ENCODE measurements at regions not wholly inside any gene's neighbourhood (a gene's known extent, or its start where the extent isn't known, plus 50 kb on each side); places are given as distances from the start of the nearest gene placed in this dataset.

DNA sequence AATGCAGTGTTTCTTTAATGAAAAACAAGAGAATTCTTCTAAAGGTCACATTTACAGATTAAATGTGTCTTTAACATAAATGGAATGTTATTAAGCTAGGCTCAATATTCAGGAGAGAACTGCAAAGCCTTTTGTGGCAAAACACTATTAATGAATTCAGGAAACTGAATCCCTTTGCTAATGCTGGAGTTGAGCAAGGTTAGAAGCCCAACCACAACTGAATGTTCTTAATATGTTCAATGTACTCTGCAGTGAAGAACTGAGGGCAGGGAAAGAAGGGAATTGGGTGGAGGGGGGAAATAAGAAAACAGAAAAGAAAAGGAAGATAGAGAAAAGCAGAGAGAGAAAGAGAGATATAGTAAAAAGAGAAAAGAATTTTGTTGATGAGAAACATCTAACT, 276.7 kb upstream of the TMEM161B start:
- TF ChIP-seq ZNF8 (CRISPR knock-in tag; IDR thresholded peaks at IDR 0.05) (no peak), ZFP30 (CRISPR knock-in tag; IDR thresholded peaks at IDR 0.05) (no peak), ZNF70 (CRISPR knock-in tag; IDR thresholded peaks at IDR 0.05) (no peak), ARNTL (CRISPR knock-in tag; IDR thresholded peaks at IDR 0.05; ENCODE audit: borderline replicate concordance, low read depth) (no peak), ESRRG (CRISPR knock-in tag; IDR thresholded peaks at IDR 0.05) (no peak), ZFP3 (CRISPR knock-in tag; IDR thresholded peaks at IDR 0.05) (no peak), GLIS3 (CRISPR knock-in tag; IDR thresholded peaks at IDR 0.05) (no peak), PPARA (CRISPR knock-in tag; IDR thresholded peaks at IDR 0.05; ENCODE audit: borderline replicate concordance) (no peak), RARB (CRISPR knock-in tag; IDR thresholded peaks at IDR 0.05) (no peak), TOX (CRISPR knock-in tag; IDR thresholded peaks at IDR 0.05; ENCODE audit: borderline replicate concordance) (no peak), TCF4 (CRISPR knock-in tag; IDR thresholded peaks at IDR 0.05; ENCODE audit: borderline replicate concordance) (no peak), ZC3H10 (CRISPR knock-in tag; IDR thresholded peaks at IDR 0.05) (no peak), CSDC2 (CRISPR knock-in tag; IDR thresholded peaks at IDR 0.05) (no peak)
- TF ChIP-seq, protein P1, sequence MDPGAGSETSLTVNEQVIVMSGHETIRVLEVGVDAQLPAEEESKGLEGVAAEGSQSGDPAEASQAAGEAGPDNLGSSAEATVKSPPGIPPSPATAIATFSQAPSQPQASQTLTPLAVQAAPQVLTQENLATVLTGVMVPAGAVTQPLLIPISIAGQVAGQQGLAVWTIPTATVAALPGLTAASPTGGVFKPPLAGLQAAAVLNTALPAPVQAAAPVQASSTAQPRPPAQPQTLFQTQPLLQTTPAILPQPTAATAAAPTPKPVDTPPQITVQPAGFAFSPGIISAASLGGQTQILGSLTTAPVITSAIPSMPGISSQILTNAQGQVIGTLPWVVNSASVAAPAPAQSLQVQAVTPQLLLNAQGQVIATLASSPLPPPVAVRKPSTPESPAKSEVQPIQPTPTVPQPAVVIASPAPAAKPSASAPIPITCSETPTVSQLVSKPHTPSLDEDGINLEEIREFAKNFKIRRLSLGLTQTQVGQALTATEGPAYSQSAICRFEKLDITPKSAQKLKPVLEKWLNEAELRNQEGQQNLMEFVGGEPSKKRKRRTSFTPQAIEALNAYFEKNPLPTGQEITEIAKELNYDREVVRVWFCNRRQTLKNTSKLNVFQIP (CRISPR knock-in tag; IDR thresholded peaks at IDR 0.05; ENCODE audit: borderline replicate concordance, low read depth): no peak
- TF ChIP-seq, protein P2, sequence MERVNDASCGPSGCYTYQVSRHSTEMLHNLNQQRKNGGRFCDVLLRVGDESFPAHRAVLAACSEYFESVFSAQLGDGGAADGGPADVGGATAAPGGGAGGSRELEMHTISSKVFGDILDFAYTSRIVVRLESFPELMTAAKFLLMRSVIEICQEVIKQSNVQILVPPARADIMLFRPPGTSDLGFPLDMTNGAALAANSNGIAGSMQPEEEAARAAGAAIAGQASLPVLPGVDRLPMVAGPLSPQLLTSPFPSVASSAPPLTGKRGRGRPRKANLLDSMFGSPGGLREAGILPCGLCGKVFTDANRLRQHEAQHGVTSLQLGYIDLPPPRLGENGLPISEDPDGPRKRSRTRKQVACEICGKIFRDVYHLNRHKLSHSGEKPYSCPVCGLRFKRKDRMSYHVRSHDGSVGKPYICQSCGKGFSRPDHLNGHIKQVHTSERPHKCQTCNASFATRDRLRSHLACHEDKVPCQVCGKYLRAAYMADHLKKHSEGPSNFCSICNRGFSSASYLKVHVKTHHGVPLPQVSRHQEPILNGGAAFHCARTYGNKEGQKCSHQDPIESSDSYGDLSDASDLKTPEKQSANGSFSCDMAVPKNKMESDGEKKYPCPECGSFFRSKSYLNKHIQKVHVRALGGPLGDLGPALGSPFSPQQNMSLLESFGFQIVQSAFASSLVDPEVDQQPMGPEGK (CRISPR knock-in tag; IDR thresholded peaks at IDR 0.05; ENCODE audit: borderline replicate concordance): no peak
- TF ChIP-seq, protein P3, sequence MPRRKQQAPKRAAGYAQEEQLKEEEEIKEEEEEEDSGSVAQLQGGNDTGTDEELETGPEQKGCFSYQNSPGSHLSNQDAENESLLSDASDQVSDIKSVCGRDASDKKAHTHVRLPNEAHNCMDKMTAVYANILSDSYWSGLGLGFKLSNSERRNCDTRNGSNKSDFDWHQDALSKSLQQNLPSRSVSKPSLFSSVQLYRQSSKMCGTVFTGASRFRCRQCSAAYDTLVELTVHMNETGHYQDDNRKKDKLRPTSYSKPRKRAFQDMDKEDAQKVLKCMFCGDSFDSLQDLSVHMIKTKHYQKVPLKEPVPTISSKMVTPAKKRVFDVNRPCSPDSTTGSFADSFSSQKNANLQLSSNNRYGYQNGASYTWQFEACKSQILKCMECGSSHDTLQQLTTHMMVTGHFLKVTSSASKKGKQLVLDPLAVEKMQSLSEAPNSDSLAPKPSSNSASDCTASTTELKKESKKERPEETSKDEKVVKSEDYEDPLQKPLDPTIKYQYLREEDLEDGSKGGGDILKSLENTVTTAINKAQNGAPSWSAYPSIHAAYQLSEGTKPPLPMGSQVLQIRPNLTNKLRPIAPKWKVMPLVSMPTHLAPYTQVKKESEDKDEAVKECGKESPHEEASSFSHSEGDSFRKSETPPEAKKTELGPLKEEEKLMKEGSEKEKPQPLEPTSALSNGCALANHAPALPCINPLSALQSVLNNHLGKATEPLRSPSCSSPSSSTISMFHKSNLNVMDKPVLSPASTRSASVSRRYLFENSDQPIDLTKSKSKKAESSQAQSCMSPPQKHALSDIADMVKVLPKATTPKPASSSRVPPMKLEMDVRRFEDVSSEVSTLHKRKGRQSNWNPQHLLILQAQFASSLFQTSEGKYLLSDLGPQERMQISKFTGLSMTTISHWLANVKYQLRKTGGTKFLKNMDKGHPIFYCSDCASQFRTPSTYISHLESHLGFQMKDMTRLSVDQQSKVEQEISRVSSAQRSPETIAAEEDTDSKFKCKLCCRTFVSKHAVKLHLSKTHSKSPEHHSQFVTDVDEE (CRISPR knock-in tag; IDR thresholded peaks at IDR 0.05): no peak
- TF ChIP-seq, protein P4, sequence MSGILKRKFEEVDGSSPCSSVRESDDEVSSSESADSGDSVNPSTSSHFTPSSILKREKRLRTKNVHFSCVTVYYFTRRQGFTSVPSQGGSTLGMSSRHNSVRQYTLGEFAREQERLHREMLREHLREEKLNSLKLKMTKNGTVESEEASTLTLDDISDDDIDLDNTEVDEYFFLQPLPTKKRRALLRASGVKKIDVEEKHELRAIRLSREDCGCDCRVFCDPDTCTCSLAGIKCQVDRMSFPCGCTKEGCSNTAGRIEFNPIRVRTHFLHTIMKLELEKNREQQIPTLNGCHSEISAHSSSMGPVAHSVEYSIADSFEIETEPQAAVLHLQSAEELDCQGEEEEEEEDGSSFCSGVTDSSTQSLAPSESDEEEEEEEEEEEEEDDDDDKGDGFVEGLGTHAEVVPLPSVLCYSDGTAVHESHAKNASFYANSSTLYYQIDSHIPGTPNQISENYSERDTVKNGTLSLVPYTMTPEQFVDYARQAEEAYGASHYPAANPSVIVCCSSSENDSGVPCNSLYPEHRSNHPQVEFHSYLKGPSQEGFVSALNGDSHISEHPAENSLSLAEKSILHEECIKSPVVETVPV (CRISPR knock-in tag; IDR thresholded peaks at IDR 0.05): no peak
- ATAC-seq: no peak

DNA sequence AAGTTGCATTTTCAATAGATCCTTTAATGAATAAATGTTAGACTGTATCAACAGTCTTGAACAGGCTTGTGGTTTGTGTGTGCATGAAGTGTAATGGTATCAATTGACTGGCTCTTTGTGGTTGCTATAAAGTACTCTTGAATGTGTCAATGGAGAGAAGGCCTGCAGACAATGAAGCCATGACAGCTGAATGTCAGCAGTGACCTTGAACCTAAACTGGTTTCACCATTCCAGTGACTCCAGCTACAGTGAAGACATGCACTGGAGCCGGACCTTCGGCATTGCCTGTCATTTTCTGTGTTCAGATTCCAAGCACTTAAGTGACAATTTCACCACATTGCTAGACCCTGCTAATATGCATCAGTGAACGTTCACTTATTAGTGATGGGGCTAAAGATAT, 276.0 kb upstream of the TMEM161B start:
- ATAC-seq: no peak

More for the DNA sequence above, 276.0 kb upstream of the TMEM161B start:
- TF ChIP-seq BACH2 (CRISPR knock-in tag; IDR thresholded peaks at IDR 0.05; ENCODE audit: borderline replicate concordance): no peak
- TF ChIP-seq, protein P1 (CRISPR knock-in tag; IDR thresholded peaks at IDR 0.05; ENCODE audit: borderline replicate concordance, low read depth): no peak
- no peak for TF ChIP-seq TOX (CRISPR knock-in tag; IDR thresholded peaks at IDR 0.05; ENCODE audit: borderline replicate concordance)
- TF ChIP-seq, protein P2 (CRISPR knock-in tag; IDR thresholded peaks at IDR 0.05; ENCODE audit: borderline replicate concordance): no peak
- no peak for TF ChIP-seq ZNF8 (CRISPR knock-in tag; IDR thresholded peaks at IDR 0.05)
- TF ChIP-seq, protein P4 (CRISPR knock-in tag; IDR thresholded peaks at IDR 0.05): no peak
- TF ChIP-seq PPARA (CRISPR knock-in tag; IDR thresholded peaks at IDR 0.05; ENCODE audit: borderline replicate concordance): no peak
- no peak for TF ChIP-seq ZC3H10 (CRISPR knock-in tag; IDR thresholded peaks at IDR 0.05)
- no peak for TF ChIP-seq CSDC2 (CRISPR knock-in tag; IDR thresholded peaks at IDR 0.05)
- no peak for TF ChIP-seq ZFP30 (CRISPR knock-in tag; IDR thresholded peaks at IDR 0.05)
- TF ChIP-seq, protein P5, sequence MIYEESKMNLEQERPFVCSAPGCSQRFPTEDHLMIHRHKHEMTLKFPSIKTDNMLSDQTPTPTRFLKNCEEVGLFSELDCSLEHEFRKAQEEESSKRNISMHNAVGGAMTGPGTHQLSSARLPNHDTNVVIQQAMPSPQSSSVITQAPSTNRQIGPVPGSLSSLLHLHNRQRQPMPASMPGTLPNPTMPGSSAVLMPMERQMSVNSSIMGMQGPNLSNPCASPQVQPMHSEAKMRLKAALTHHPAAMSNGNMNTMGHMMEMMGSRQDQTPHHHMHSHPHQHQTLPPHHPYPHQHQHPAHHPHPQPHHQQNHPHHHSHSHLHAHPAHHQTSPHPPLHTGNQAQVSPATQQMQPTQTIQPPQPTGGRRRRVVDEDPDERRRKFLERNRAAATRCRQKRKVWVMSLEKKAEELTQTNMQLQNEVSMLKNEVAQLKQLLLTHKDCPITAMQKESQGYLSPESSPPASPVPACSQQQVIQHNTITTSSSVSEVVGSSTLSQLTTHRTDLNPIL (CRISPR knock-in tag; IDR thresholded peaks at IDR 0.05; ENCODE audit: low read depth): no peak
- no peak for TF ChIP-seq SNAI2 (CRISPR knock-in tag; IDR thresholded peaks at IDR 0.05)
- TF ChIP-seq ZFP3 (CRISPR knock-in tag; IDR thresholded peaks at IDR 0.05): no peak
- TF ChIP-seq ARNTL (CRISPR knock-in tag; IDR thresholded peaks at IDR 0.05; ENCODE audit: borderline replicate concordance, low read depth): no peak
- TF ChIP-seq, protein P3 (CRISPR knock-in tag; IDR thresholded peaks at IDR 0.05): no peak
- no peak for TF ChIP-seq RARB (CRISPR knock-in tag; IDR thresholded peaks at IDR 0.05)
